ENCODE measurements at regions not wholly inside any gene's neighbourhood (a gene's known extent, or its start where the extent isn't known, plus 50 kb on each side); places are given as distances from the start of the nearest gene placed in this dataset.
"Not testable (repeated sequence)": the region's sequence is repeated elsewhere in the genome, so short reads cannot be mapped to it uniquely, and the experiment has no call there.

- TF ChIP-seq, protein P1, sequence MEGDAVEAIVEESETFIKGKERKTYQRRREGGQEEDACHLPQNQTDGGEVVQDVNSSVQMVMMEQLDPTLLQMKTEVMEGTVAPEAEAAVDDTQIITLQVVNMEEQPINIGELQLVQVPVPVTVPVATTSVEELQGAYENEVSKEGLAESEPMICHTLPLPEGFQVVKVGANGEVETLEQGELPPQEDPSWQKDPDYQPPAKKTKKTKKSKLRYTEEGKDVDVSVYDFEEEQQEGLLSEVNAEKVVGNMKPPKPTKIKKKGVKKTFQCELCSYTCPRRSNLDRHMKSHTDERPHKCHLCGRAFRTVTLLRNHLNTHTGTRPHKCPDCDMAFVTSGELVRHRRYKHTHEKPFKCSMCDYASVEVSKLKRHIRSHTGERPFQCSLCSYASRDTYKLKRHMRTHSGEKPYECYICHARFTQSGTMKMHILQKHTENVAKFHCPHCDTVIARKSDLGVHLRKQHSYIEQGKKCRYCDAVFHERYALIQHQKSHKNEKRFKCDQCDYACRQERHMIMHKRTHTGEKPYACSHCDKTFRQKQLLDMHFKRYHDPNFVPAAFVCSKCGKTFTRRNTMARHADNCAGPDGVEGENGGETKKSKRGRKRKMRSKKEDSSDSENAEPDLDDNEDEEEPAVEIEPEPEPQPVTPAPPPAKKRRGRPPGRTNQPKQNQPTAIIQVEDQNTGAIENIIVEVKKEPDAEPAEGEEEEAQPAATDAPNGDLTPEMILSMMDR (conservative IDR thresholded peaks at IDR 0.05 in 1 of 2, IDR thresholded peaks at IDR 0.05 in 1 of 2; ENCODE audit: extremely low read depth in 1 of 2, insufficient read depth in 1 of 2, low read depth in 1 of 2, low read length in 2 of 2): not testable (repeated sequence)
- not testable (repeated sequence) for TF ChIP-seq EZH2 (IDR thresholded peaks at IDR 0.05; ENCODE audit: borderline replicate concordance, low read length)
Observed at GRCh38 chr10:46841051-46841593, 70.1 kb upstream of the PTPN20 start.
